ENCODE measurements at regions not wholly inside any gene's neighbourhood (a gene's known extent, or its start where the extent isn't known, plus 50 kb on each side); places are given as distances from the start of the nearest gene placed in this dataset.

GRCh38 chr6:74199215-74199915 lies 503.4 kb downstream of the CD109 start:
- no peak for TF ChIP-seq CTCF (conservative IDR thresholded peaks at IDR 0.05; ENCODE audit: low read length)
- TF ChIP-seq EZH2phosphoT487 (IDR thresholded peaks at IDR 0.05; ENCODE audit: borderline replicate concordance, low read depth, low read length) = no peak
